ENCODE measurements at regions not wholly inside any gene's neighbourhood (a gene's known extent, or its start where the extent isn't known, plus 50 kb on each side); places are given as distances from the start of the nearest gene placed in this dataset.
"Not testable (repeated sequence)": the region's sequence is repeated elsewhere in the genome, so short reads cannot be mapped to it uniquely, and the experiment has no call there.

- not testable (repeated sequence) for TF ChIP-seq CTCF, EP300, POLR2A, POLR2AphosphoS5 (IDR thresholded peaks at IDR 0.05)
Observed at GRCh38 chr3:105986343-105986742, 117.5 kb upstream of the CBLB start.

Measured in upper lobe of left lung (tissue), 4 donors.